Astrocyte (in vitro differentiated cells and primary cell): ENCODE measurements at regions not wholly inside any gene's neighbourhood (a gene's known extent, or its start where the extent isn't known, plus 50 kb on each side); places are given as distances from the start of the nearest gene placed in this dataset.

ENCODE experiments used
- EZH2 ChIP-seq: IDR thresholded peaks from 2 replicates; pipeline ENCODE4 v1.6.1; 2012; ENCODE audit warnings: mild to moderate bottlenecking, low read length, inconsistent platforms; ENCODE audit not compliant: insufficient read depth
- TF ChIP-seq, protein P1 (sequence below): IDR thresholded peaks from 2 replicates; pipeline ENCODE4 v1.5.1; 2011; ENCODE audit warnings: low read depth, mild to moderate bottlenecking, inconsistent platforms, low read length, moderate library complexity; ENCODE audit not compliant: insufficient read depth

DNA sequence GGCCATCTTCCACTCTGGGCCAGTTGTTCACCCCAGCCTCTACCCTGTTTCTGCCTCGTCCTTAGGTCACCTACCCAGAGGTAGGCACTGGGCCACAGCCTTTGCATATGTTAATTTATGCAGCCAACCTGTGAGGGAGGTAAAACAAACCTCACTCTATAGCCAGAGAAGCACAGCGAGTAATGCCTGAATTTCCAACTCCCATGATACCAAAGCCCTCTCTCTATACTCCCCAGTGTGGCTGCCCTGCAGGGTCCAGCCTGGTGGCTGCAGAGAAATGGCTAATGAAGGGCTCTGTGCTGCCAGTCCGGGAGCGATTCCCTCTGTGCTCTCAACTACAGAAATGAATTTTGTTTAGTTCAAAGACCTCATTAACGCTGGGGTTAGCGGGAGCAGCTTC is 397.0 kb upstream of the CCL2 start:
- no peak for TF ChIP-seq EZH2
- TF ChIP-seq, protein P1, sequence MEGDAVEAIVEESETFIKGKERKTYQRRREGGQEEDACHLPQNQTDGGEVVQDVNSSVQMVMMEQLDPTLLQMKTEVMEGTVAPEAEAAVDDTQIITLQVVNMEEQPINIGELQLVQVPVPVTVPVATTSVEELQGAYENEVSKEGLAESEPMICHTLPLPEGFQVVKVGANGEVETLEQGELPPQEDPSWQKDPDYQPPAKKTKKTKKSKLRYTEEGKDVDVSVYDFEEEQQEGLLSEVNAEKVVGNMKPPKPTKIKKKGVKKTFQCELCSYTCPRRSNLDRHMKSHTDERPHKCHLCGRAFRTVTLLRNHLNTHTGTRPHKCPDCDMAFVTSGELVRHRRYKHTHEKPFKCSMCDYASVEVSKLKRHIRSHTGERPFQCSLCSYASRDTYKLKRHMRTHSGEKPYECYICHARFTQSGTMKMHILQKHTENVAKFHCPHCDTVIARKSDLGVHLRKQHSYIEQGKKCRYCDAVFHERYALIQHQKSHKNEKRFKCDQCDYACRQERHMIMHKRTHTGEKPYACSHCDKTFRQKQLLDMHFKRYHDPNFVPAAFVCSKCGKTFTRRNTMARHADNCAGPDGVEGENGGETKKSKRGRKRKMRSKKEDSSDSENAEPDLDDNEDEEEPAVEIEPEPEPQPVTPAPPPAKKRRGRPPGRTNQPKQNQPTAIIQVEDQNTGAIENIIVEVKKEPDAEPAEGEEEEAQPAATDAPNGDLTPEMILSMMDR: no peak
